ENCODE measurements at regions not wholly inside any gene's neighbourhood (a gene's known extent, or its start where the extent isn't known, plus 50 kb on each side); places are given as distances from the start of the nearest gene placed in this dataset.

DNA sequence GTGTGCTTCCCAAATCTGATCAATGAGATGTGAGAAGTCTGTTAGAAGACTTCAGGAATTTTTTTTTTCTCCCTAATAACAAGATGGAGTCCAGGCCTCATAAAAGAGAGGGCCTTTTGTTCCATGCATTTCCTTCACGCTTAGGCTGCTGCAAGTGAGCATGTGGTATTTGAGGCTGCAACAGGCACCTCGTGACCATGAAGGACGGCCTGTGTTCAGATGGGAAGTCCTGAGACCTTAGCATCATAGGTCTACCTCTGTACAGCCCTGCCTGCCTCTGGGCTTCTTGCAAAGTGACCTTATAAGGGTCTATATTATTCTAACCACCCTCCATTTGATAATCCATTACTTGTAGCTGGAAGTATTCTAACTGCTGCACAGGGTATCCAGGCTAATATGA is 86.6 kb downstream of the BOD1 start:
- DNase-seq: no peak

GRCh38 chr5:173527671-173528070 is 88.8 kb downstream of the BOD1 start:
- no peak for DNase-seq

GRCh38 chr5:173524136-173524535 is 92.3 kb downstream of the BOD1 start:
- DNase-seq: no peak

DNA sequence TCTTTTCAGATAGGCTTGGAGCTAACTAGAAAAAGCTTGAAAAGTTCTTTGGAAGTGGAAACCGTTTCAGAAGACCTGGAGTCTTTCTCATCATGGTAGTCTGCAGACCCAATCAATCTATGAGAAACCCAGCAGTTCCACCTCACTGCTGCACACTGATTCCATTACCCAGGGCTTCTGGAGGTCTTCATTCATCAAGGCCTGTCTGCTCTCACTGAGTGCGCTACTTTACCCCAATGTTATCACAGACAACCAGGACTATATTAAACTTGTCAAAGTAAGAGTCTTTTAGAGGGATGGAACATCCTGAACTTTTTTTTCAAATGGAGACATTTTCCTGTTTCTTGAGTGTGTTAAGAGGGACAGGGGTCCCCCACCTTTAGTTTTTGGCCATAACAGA is 93.1 kb downstream of the BOD1 start:
- no peak for DNase-seq

DNA sequence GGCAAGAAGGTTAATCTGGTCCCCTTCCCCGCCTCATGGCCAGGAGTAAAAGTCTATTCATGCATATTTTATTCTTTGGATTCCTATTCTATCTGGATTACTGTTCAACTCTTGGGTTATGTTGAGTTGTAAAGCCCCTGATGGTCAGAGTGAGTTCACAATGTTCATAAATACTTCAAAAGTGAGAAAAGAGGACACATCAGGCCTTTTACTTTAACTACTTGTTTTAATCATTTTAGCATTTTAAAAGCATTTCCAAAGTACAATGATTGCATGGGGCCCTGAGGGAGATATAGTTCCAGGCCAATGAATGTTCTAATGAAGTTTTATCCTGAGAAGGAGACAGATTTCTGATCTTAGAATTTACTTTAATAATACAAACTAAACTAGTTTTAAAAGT is 93.9 kb downstream of the BOD1 start:
- DNase-seq: no peak

DNA sequence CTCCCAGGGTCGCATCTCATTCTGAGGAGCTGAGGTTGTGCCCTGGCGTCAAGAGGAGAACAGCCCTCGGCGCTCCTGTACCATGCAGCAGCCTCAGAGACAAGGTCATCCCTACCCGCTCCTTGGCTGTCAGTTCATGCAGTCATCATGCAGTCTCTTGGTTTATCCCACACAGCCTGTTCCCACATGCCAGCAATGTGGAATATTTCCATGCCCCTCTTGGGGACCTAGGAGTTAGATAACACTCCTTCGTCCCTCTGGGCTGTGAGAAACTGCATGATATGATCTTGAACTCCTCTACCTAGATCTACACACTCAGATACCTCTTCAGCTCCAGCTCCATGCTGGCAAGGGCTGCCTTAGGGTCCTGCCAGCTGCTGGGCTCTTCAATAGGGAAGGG is 97.6 kb downstream of the BOD1 start:
- DNase-seq: no peak

DNA sequence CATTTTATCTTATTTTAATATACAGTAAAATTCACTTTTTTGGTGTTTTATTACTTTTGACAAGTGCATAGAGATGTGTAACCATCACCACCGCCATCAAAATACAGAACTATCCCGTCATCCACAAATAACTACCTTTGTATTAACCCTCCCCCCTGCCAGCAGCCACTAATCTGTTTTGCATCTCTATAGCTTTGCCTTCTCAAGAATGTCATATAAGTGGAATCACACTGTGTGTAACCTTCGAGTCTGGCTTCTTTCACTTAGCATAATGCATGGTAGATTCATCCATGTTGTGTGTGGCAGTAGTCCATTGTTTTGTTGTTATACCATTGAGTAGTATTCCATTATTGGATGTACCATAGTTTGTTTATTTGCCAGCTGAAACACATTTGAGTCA is 98.8 kb downstream of the BOD1 start:
- DNase-seq: no peak

DNA sequence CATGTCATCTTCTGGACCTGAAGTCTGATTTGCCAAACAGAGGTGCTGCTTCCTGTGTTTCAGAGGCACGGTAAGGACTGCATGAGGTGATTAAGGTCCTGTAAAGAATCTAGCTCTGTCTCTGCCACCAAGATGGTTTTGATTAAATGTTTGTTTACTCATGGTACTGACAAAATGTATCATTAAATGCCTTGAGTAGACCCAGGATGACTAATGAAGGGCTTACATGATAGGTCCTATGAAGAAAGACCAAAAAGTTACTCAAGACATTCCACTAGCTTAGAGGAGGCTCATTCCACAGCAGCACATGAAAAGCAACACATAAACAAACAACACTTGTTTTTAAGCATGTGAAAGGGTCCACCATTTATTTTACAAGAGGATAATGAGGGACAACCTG is 100.9 kb downstream of the BOD1 start:
- no peak for DNase-seq

DNA sequence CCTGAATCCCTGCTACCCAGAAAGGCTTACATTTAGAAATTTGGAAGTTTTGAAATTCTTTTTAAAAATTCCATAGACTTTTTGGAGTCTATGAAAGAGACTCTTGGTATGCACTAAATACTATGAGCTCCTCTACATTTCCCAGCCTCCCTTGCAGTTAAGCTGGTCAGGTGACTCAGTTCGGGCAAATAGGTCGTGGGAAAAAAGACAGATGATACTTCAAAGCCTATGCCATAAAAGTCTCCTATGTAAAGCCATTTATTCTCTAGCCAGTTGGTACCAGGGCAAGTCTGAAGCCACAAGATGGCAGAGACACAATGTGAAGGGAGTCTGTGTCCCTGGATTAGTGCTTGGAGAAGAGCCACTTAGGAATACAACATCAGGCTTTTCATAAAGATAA is 101.8 kb downstream of the BOD1 start:
- DNase-seq: no peak

- no peak for DNase-seq
Measured at GRCh38 chr5:173513521-173513991, 102.9 kb downstream of the BOD1 start.

DNA sequence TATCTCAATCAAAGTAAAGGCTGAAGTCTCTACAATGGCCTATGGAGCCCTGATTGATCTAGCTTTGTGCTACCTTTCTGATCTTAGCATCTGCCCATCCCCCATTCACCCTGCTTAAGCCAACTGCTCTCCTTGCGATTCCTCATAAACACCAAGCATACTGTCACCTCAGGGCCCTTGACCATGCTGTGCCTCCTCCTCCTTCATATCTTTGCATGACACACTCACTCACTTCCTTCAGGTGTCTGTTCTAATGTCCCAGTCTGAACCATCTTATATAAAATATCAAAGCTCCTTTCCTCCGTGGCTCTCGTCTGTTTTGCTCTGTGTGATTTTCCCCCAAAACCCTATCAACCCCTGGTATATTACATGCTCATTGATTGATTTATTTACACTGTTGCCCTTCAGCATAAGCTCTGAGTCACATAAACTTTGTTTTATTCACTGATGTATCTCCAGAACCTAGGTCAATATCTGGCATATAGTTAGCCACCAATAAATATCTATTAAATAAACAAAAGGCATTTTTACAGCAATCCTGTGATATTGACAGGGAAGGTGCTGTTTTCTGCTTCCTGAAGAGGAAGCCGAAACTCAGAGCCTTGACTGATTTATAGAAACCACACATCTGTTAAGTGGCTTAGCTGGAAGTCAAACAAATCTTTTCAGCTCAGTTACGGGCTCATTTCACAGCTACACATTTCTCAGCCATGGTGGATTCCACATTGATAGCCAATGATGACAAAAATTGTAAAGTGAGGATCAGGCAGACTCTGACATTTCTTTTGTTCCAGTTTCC is 103.6 kb downstream of the BOD1 start:
- no peak for DNase-seq

DNA sequence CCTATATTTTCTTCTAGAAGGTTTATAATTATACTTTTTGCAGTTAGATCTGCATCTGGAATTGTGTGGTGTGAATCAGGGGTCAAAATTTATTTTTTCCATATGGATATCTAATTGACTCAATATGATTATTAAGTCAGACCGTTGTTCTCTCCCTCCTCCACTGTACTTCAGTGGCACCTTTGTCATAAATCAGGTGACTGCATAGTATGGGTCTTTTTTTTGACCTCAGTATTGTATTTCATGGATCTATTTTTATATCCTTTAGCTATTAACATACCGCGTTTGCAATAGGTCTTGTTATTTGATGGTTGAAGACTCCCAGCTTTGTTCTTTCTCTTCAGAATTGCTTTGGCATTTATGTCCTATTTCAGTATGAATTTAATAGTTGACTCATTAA is 107.4 kb downstream of the BOD1 start:
- no peak for DNase-seq

DNA sequence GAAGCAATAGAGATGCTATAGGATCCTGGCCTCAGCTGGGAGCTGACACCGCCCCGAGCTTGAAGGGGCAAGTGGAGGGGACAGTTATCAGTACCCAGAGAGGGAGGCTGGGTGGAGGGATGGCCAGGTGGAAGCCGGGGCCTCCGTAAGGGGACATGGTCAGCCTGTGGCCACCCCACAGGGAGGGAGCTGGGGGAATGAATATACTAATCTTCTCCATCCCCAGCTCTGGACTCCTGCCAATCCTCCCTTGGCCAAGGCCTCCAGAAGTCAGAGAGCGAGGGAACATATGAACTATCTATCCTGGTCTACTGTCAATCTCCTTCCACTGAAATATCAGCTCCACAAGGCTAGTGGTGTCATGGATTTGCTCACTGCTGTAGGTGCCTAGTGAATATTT is 109.3 kb downstream of the BOD1 start:
- DNase-seq: no peak

DNA sequence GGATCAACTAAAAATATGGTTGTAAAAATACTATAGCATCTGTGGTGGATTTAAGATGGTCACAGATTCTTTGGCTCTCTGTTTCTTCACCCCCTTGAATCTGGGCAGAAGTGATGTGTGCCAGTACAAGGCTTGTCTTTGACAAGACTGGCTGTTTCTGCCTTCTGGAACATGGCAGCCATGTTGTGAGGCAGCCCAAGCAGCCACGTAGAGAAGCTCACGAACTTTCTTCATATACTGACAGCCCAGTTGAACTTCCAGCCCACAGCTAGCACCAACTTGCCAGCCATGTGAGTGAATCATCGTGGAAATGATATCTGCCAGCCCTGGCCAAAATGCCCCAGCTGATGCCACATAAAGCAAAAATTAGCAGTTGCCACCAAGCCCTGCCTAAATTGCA is 110.8 kb downstream of the BOD1 start:
- no peak for DNase-seq

DNA sequence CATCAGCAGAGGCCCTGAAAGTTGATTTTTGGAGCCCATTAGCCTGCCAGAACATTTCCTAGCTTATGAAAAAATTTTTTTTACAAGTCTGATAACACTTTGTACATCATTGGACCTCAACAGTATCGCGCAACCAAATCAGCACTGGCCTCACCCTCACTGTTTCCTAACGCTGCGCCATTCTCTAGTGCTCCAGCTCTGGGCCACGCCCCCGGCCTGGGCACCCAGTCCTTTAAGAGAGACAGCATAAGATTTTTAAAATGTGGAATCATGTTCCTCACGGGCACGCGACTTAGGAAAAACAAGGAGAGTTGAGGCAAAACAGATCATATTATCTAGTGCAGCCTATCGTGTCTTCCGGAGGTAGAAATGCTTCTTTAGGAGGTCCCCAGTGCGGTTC is 114.5 kb downstream of the BOD1 start:
- DNase-seq: no peak

DNA sequence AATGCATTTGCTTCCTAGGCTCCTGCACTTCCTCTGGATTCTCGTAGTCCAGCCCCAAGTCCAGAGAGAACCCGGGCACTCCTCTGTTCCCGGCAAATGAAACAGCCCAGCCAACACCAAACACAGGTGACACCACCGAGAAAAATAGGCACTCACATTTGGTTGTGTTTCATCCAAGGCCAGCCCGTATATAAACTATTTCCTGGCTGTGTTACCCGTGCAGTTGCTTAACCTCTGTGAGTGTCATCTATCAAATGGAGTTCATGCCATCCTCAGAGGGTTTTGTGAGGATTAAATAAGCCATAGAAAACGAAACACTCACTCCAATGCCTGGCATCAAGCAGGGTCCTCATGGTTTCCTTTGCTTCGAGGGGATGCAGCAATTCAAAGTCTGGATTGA is 115.2 kb downstream of the BOD1 start:
- no peak for DNase-seq

DNA sequence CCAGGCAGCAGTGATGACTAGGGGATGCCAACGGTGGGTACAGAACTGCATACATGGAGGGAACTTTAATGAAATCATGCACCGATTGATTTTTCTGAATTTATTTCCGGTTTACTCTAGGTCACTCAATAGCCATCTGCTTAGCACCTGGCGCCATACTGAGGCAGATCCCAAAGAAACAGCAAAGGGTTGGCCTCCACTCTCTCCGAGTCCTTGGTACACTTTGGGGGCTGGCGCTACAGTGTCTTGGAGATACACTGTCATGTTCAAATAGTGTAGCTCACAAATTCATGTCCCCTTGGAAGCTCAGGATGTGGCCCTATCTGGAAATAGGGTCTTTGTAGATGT is 116.3 kb downstream of the BOD1 start:
- DNase-seq: no peak

DNA sequence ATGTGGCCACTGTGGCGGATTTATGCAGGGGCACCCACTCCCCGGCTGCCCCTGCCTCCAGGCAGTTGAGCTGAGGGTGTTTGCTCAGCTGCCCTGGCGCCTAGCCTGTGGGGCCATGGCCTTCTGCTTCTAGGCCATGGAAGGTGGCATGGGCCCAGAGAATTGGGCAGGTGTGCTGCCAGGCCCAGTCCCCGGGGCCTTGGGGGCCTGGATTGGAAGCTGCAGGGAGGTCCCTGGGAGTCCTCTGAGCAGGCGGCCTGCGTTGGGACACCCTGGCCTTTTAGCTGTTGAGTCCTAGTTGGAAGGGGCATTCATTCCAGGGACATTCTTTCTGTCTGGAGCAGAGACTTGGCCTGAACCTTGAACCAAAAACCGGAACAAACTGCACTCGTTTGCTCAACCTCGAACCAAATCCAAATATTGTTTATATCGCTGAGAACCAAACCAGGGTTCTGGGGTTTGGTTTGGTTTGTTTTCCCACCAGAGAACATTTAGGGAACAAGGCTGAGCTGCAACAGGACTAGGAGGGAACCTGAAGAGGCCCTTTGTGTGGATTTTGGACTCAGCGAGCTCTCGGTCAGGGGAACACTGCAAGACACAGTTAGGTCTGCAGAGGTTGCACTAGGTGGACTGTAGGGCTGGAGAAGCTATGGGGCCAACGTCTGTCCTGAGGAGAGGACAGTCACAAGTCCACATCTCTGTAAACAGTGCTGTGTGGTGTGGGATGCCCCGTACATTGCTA is 116.8 kb downstream of the BOD1 start:
- DNase-seq: no peak

DNA sequence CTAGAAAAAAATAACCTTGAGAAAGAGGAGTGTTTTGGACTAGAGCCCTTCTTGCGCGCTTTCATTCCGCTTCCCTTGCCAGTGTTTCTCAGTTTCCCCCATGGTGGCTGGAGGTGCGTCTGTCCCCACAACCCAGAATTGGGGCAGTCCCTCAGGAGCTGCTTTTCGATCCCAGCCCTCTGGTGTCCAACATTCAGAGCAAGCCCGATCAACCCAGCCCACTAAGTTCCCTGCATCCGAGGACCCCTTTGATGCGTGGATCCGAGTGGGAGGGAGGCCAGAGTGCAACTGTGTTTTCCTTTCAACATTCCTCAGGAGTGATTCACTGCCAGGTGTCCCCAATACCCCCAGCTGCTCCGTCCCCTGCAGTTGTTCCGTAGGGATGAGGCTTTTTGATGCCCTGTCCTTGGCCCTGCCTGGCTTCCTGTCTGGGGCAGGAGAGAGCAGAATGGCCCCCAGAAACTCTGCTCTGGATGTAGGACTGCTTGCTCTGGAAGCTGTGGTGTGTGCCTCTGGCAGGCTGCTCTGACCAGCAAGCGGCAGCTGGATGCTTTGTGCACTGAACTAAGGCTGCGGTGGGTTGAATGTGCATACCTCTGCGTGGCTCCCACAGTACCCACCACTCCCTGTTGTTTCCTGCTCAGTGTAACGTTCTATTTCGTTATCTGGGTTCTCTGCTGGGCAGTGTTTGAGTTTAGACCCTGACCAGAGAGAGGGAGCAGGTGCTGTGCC is 117.5 kb downstream of the BOD1 start:
- no peak for DNase-seq

DNA sequence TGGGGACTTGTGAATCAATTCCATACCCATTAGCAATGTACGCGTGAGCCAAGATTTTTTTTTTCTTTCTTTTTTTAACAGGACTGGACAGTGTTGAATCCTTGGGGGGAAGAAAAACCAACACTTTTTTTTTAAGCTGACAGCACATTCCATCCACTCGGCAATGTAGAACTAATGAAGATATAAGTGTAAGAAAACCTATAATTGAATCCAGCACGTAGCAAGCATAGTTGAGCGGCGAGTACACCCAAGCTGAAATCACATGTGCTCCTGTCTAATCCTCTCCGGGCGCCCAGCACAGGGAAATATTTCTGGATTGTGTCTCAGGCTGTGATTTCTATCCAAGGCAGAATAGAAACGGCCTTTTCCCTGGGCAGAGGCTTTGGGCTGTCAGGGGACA is 118.2 kb downstream of the BOD1 start:
- no peak for DNase-seq

GRCh38 chr5:173497685-173498084 is 118.8 kb downstream of the BOD1 start:
- DNase-seq: no peak

GRCh38 chr5:173496883-173497255 is 119.6 kb downstream of the BOD1 start:
- DNase-seq: no peak

Data from nucleus accumbens (tissue), 56 donors.